Activated CD4-positive, alpha-beta memory T cell treated with anti-CD3 and anti-CD28 coated beads, Interleukin-2, amount 10 ng/mL, durations not matched to agents 7 days and 5 days (primary cell): ENCODE measurements at regions not wholly inside any gene's neighbourhood (a gene's known extent, or its start where the extent isn't known, plus 50 kb on each side); places are given as distances from the start of the nearest gene placed in this dataset.

Experiments
- CTCF ChIA-PET: fragments of 350-600 bp; sonication (Branson Sonifier 250); formaldehyde crosslinking; loops from one replicate; lab custom pipeline; 2021; ENCODE audit warnings: antibody characterized with exemption, inconsistent platforms; lab: Charles Lee
- POLR2A ChIA-PET: fragments of 350-600 bp; sonication (Branson Sonifier 250); formaldehyde crosslinking; loops from one replicate; lab custom pipeline; 2021; ENCODE audit warnings: antibody characterized with exemption; lab: Charles Lee
- DNase-seq: peaks from one replicate; pipeline ENCODE4 v3.0.0-alpha.2; 2020
- H3K27ac Mint-ChIP-seq: one replicate; pipeline ENCODE4 v1.8.0; 2021; ENCODE audit warnings: mild to moderate bottlenecking, mixed read lengths
- H3K27me3 Mint-ChIP-seq: one replicate; pipeline ENCODE4 v1.8.0; 2021; ENCODE audit warnings: mixed read lengths
- H3K36me3 Mint-ChIP-seq: one replicate; pipeline ENCODE4 v1.8.0; 2021; ENCODE audit warnings: low read depth, mixed read lengths
- H3K4me1 Mint-ChIP-seq: one replicate; pipeline ENCODE4 v1.8.0; 2021; ENCODE audit warnings: mixed read lengths
- H3K4me3 Mint-ChIP-seq: one replicate; pipeline ENCODE4 v1.8.0; 2021; ENCODE audit warnings: mild to moderate bottlenecking, mixed read lengths
- H3K9me3 Mint-ChIP-seq: one replicate; pipeline ENCODE4 v1.8.0; 2021; ENCODE audit warnings: mixed read lengths

DNA sequence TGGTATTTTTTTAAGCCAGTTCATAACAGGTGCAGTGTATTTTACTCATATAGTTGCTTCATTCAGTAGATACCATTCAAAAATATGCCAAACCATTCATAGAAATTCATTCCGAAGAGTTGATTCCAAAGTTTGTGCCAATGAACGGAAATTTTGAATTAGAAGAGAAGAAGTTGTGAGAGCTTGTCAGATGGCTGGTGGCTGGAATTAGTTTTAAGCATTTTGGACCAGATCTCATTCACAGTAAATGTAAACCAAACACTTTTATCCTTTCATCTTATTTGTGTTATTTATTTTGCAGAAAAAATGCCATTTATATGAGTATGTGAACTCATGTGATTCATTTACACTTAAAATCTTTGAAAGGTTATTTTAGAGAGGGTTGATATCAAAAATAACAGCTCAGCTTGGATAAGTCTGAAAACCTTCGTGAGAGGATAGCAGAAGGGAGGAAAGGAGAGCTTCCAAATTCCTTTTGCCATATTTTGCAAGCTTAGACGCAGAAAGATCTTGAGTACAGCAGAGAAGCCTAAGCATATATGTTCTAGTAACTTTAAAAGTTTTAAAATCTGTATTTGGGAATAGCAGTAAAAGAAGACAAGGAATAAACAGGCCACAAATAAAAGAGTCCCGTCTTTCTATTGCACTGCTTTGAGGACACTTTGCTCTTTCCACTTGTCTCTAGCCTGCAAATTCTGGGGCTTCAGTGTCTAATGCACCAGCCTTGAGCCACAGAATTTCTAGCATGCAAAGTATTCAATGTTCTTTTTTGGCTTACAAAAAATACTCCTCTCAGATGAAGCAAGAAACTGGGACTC, 253.6 kb upstream of the FLRT2 start:
- H3K27ac Mint-ChIP-seq = no peak overlapping the region
- H3K4me3 Mint-ChIP-seq = no peak overlapping the region
- ChIA-PET CTCF (no interaction called here), POLR2A (no interaction called here)
- no peaks in the 10 kb centered on the region for H3K4me1 Mint-ChIP-seq
- H3K9me3 Mint-ChIP-seq = no peaks in the 10 kb centered on the region
- H3K27me3 Mint-ChIP-seq = no peaks in the 10 kb centered on the region
- no peaks in the 10 kb centered on the region for H3K36me3 Mint-ChIP-seq
- DNase-seq = no peak

DNA sequence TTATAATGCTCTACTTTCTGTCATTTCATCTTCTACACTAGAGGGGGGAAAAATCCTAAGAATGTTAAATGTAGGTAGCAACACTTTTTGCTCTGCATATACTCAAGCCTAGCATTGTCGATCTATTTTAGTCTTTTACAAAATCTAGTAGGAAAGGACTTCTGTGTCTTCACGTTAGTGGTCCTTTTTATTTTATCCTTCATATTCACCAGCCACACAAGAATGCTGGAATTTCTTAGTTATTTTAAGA, 253.0 kb upstream of the FLRT2 start:
- Mint-ChIP-seq H3K36me3 (no peaks in the 10 kb centered on the region), H3K4me1 (no peaks in the 10 kb centered on the region), H3K4me3 (no peak overlapping the region), H3K9me3 (no peaks in the 10 kb centered on the region), H3K27ac (no peak overlapping the region), H3K27me3 (no peaks in the 10 kb centered on the region)
- CTCF ChIA-PET = no interaction called here
- no peak for DNase-seq
- POLR2A ChIA-PET = no interaction called here

DNA sequence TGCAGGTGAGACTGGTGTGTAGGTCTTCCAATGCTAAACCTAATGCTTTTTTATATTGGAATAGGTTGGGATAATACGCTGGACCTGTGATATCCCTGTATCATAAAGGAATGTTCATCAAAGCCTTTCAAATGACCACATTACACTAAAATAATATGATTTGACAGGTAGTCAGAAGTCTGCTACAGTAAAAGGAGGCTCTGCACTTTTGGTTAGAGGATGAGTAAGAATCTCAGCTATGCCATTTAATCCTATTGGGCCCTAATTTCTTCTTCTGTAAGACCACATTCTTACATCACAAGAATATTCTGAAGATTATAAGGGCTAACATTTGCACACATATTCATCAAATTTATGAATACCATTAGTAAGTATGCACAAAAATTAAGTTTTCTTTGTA, 250.5 kb upstream of the FLRT2 start:
- H3K36me3 Mint-ChIP-seq = no peaks in the 10 kb centered on the region
- POLR2A ChIA-PET = no interaction called here
- no peak overlapping the region for H3K27ac Mint-ChIP-seq
- H3K4me1 Mint-ChIP-seq = no peaks in the 10 kb centered on the region
- H3K9me3 Mint-ChIP-seq = no peaks in the 10 kb centered on the region
- no peak for DNase-seq
- CTCF ChIA-PET = no interaction called here
- H3K4me3 Mint-ChIP-seq = no peak overlapping the region
- no peaks in the 10 kb centered on the region for H3K27me3 Mint-ChIP-seq

DNA sequence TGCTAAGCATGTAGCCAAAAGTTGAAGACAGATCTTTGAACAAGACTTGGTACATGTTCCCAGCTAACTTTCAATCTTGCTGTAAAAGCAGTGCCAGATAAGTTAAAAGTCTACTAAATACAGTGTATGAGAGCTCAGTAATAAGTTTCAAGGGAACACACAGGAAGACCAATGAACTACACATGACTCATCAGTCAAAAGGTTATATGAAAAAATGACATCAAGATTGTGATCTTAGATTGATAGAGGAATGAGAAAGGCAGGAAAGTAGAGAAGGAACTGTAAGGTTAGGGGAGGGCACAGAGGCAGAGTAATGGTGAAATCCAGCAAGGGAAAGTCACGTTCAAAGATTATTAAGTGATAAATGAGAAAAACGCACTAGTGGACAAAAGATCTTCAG, 249.9 kb upstream of the FLRT2 start:
- Mint-ChIP-seq H3K27me3 (no peaks in the 10 kb centered on the region), H3K9me3 (no peaks in the 10 kb centered on the region), H3K36me3 (no peaks in the 10 kb centered on the region), H3K4me3 (no peak overlapping the region), H3K27ac (no peak overlapping the region), H3K4me1 (no peaks in the 10 kb centered on the region)
- CTCF ChIA-PET = no interaction called here
- POLR2A ChIA-PET = no interaction called here
- no peak for DNase-seq

DNA sequence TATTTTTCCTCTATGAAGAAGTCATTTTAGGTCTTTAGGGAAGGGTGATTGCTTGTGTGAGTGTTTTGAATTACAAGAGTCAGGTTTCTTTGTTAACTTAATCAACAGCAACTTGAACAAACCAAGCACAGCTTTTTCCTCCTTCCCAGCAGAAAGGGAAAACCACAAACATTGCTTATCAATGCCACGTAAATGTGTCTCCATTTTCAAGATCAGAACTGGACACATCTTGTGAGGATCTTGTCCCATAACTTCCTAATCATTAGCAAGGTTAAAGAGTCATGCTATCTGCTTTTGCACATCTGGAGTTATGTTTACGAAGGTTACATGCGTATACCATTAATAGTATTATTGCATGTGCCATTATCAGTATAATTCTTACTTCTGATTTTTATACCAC, 248.0 kb upstream of the FLRT2 start:
- no peaks in the 10 kb centered on the region for H3K9me3 Mint-ChIP-seq

DNA sequence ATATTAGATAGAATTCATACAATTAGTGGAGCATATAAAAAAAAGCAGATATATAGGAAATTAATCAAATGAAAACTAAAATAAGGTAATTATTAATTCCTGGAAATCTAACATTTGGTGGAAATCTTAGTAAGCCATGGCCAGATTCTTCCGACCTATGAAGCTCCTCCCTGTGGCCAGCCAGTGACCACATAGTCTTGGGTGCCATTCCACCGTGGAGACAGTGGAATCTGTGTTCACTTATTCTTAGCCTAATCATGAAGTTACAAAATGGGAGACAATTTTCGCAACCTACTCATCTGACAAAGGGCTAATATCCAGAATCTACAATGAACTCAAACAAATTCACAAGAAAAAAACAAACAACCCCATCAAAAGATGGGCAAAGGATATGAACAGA, 241.9 kb upstream of the FLRT2 start:
- Mint-ChIP-seq H3K4me3 (no peak overlapping the region), H3K27me3 (no peaks in the 10 kb centered on the region), H3K36me3 (no peaks in the 10 kb centered on the region), H3K9me3 (peaks cover 2% of the 10 kb centered on the region), H3K4me1 (no peaks in the 10 kb centered on the region), H3K27ac (no peak overlapping the region)
- CTCF ChIA-PET = no interaction called here
- no peak for DNase-seq
- POLR2A ChIA-PET = no interaction called here

More for the DNA sequence above, 248.0 kb upstream of the FLRT2 start:
- Mint-ChIP-seq H3K4me3 (no peak overlapping the region), H3K27ac (no peak overlapping the region), H3K27me3 (no peaks in the 10 kb centered on the region), H3K4me1 (no peaks in the 10 kb centered on the region), H3K36me3 (no peaks in the 10 kb centered on the region)
- POLR2A ChIA-PET = no interaction called here
- CTCF ChIA-PET = no interaction called here
- no peak for DNase-seq

DNA sequence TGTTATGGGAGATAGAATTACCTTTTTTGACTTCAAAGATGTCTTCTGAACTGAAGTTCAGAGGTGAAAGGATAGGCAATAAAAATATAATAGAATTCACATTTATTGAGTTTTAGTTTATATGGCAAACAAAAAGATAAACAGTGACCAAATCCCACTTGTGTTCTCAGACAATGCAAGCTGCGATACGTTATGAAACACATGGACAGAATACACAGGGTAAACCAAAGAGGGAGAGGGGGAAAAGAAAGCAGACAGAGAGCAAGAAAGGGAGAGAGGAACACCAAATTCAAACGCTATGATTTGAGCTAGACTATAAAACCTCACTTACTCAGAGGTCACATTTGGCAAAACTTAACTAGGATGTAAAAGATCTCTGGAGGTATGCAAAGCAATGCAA, 238.2 kb upstream of the FLRT2 start:
- ChIA-PET POLR2A (no interaction called here), CTCF (no interaction called here)
- Mint-ChIP-seq H3K27ac (no peak overlapping the region), H3K27me3 (no peaks in the 10 kb centered on the region), H3K36me3 (no peaks in the 10 kb centered on the region), H3K9me3 (peaks cover 4% of the 10 kb centered on the region), H3K4me1 (no peaks in the 10 kb centered on the region), H3K4me3 (no peak overlapping the region)
- no peak for DNase-seq

DNA sequence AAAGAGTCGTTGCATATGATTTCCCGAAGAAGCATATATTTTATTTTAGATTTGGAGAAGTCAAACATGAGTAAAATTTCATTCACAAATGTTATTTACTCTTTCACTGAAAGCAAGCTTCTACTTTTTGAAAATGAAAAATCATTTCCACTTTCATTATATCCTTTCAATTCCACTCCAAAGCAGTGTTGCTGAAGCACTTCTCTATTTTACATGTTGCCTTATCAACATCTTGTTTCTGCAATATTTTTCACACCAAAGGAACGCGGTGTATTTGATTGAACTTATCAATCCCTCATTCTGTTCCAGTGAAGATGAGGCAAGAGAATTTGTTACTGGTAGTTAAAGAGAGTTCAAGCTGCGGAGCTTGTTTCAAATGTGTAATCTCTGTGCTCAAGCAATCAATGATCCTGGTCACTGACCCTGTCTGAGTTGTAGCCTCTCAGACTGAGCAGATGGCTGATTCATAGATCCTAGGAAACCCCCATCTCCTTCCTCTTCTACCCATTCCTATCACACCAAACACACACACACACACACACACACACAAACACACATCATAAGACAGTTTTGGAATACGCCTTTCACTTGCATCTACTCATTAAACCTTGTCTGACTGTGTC, 236.2 kb upstream of the FLRT2 start:
- ChIA-PET CTCF (no interaction called here), POLR2A (no interaction called here)
- peaks cover 3% of the 10 kb centered on the region for H3K9me3 Mint-ChIP-seq
- DNase-seq = no peak
- no peak overlapping the region for H3K27ac Mint-ChIP-seq
- H3K36me3 Mint-ChIP-seq = no peaks in the 10 kb centered on the region
- no peak overlapping the region for H3K4me3 Mint-ChIP-seq
- H3K27me3 Mint-ChIP-seq = no peaks in the 10 kb centered on the region
- H3K4me1 Mint-ChIP-seq = no peaks in the 10 kb centered on the region

DNA sequence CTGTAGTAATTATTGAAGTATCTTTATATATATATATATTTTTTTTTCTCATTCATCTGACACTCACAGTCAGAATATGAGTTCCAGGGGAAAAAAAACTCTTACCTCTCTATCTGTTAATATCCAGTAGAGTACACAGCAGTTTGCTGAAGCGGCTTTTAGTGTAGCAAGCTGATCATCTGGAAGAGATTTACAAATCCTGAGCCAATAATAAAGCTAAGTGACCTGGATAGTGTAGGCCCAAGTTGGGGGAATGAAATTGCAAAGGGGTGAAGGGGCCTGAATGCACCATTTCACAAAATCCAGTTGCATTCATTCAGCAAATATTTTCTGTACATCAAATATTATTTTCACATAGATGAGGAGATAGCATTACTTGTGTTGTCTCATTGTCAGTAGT, 234.6 kb upstream of the FLRT2 start:
- Mint-ChIP-seq H3K9me3 (peaks cover 13% of the 10 kb centered on the region), H3K27ac (no peak overlapping the region), H3K36me3 (no peaks in the 10 kb centered on the region), H3K4me1 (no peaks in the 10 kb centered on the region), H3K27me3 (no peaks in the 10 kb centered on the region), H3K4me3 (no peak overlapping the region)
- no peak for DNase-seq
- CTCF ChIA-PET = no interaction called here
- POLR2A ChIA-PET = no interaction called here

DNA sequence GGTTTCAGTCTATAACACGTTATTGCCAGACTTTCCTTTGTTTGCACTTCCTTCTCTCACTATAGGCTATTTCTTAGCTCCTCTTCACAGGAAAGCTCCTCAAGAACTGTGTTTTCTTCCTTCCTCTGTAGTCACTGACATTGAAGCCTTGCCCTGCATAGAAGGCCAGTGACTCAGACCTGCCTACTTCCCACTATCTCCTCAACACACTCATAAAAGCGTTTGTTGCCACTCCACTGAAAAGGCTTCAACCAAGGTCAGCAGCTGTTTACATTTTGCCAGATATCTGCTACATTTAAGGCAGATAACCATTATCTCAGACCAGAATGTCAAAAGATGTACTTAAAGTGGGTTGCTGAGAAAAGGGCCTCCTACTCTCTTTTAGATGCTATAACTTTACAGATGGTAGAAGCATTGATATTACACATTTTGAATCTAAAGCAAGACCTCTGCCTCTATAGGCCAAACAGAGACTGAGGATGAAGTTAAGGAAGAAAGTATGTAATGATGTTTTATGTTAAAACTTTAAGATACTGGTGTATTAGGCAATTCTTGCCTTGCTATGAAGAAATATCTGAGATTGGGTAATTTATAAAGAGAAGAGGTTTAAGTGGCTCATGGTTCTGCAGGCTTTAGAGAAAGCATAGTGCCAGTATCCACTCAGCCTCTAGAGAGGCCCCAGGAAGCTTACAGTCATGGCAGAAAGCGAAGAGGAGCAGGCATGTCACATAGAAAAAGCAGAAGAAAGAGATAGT, 233.3 kb upstream of the FLRT2 start:
- H3K9me3 Mint-ChIP-seq = peaks cover 14% of the 10 kb centered on the region

DNA sequence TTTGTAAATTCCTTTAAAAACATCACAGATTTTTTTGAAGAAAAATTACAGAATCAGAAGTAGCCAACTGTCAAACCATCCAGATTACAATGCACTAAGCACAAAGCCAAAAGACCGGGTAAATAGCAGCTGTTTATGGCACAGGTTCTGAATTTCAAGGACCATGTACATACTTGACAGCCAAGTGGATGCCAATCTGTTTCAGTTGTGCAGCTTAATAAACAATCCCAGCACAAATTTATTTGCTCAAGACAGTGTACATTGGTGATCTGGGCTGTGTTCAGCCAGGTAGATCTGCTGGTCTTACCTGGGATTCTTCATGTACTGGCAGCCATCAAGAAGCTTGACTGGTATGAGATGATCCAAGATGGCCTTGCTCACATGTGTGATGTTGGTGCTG, 229.8 kb upstream of the FLRT2 start:
- POLR2A ChIA-PET = no interaction called here
- H3K27ac Mint-ChIP-seq = no peak overlapping the region
- H3K36me3 Mint-ChIP-seq = no peaks in the 10 kb centered on the region

More for the DNA sequence above, 233.3 kb upstream of the FLRT2 start:
- no peaks in the 10 kb centered on the region for H3K27me3 Mint-ChIP-seq
- no peak for DNase-seq
- no peaks in the 10 kb centered on the region for H3K4me1 Mint-ChIP-seq
- H3K36me3 Mint-ChIP-seq = no peaks in the 10 kb centered on the region
- POLR2A ChIA-PET = no interaction called here
- H3K4me3 Mint-ChIP-seq = no peak overlapping the region
- CTCF ChIA-PET = no interaction called here
- no peak overlapping the region for H3K27ac Mint-ChIP-seq

DNA sequence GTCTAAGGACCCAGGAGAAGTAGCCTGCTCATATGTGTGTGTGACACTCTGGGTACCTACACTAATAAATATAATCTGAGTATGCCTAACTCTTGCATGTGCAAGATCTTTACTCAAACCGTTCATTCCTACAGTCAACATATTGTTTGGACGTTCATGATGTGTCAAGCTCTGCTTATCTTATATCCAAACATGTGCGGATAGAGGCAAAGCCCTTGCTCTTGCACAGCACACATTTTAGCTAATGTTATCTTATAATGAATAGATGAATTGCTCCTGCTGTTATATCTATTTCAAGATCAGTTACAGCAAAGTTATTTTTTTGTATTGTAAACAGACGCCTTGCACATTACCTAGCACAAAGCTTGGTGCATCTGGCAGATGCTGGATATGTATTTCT, 228.4 kb upstream of the FLRT2 start:
- H3K4me1 Mint-ChIP-seq = no peaks in the 10 kb centered on the region
- no peaks in the 10 kb centered on the region for H3K36me3 Mint-ChIP-seq
- ChIA-PET CTCF (no interaction called here), POLR2A (no interaction called here)
- H3K27me3 Mint-ChIP-seq = no peaks in the 10 kb centered on the region
- DNase-seq = no peak
- H3K4me3 Mint-ChIP-seq = no peak overlapping the region
- H3K27ac Mint-ChIP-seq = no peak overlapping the region
- peaks cover 12% of the 10 kb centered on the region for H3K9me3 Mint-ChIP-seq

More for the DNA sequence above, 229.8 kb upstream of the FLRT2 start:
- Mint-ChIP-seq H3K27me3 (no peaks in the 10 kb centered on the region), H3K9me3 (peaks cover 14% of the 10 kb centered on the region), H3K4me1 (no peaks in the 10 kb centered on the region), H3K4me3 (no peak overlapping the region)
- CTCF ChIA-PET = no interaction called here
- DNase-seq = no peak

DNA sequence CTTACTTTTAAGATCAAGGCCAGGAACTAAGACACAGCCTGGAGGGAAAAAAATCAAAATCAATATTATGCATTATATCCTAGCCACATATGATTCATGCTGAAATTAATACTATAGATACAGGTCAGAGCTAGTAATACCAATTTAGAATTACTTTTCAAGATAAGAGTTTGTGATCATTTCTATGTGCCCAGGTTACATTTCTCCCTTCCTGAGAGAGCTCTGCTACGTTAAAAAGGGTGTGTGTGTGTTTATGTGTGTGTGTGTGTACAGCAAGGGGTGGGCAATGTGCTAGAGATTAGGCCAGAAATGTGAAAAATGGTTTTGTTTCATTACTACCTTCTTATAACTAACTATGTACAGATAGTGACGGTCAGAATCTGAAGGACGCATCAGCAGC, 223.9 kb upstream of the FLRT2 start:
- no peak overlapping the region for H3K4me3 Mint-ChIP-seq
- DNase-seq = no peak
- H3K36me3 Mint-ChIP-seq = no peaks in the 10 kb centered on the region
- H3K27ac Mint-ChIP-seq = no peak overlapping the region
- ChIA-PET CTCF (no interaction called here), POLR2A (no interaction called here)
- H3K9me3 Mint-ChIP-seq = peaks cover 10% of the 10 kb centered on the region
- no peaks in the 10 kb centered on the region for H3K27me3 Mint-ChIP-seq
- no peaks in the 10 kb centered on the region for H3K4me1 Mint-ChIP-seq
